OCI-LY1 (cell line): ENCODE measurements at regions not wholly inside any gene's neighbourhood (a gene's known extent, or its start where the extent isn't known, plus 50 kb on each side); places are given as distances from the start of the nearest gene placed in this dataset.

Experiments used
- H2AFZ ChIP-seq: fragments of 200-600 bp; sonication (generic), shearing (Covaris generic); 2 replicates; pipeline ENCODE4 v1.6.0; 2014; ENCODE audit warnings: antibody characterized with exemption, mild to moderate bottlenecking, low read length
- H3F3A ChIP-seq: fragments of 200-600 bp; sonication (generic), shearing (Covaris generic); 2 replicates; pipeline ENCODE4 v1.6.0; 2014; ENCODE audit warnings: mild to moderate bottlenecking, antibody characterized with exemption, low read length, moderate library complexity; ENCODE audit not compliant: insufficient read depth
- H3K27ac ChIP-seq: fragments of 200-600 bp; sonication (generic); 2 replicates; pipeline ENCODE4 v1.5.1; 2014; ENCODE audit warnings: low read length, mixed run types, mild to moderate bottlenecking, low read depth; ENCODE audit not compliant: poor library complexity, severe bottlenecking
- H3K27me3 ChIP-seq: fragments of 200-600 bp; sonication (generic); 2 replicates; pipeline ENCODE4 v1.6.0; 2014; ENCODE audit warnings: antibody characterized with exemption, mild to moderate bottlenecking, low read length, moderate library complexity; ENCODE audit not compliant: insufficient read depth
- H3K36me3 ChIP-seq: fragments of 200-600 bp; sonication (generic); 2 replicates; pipeline ENCODE4 v1.6.1; 2014; ENCODE audit warnings: mild to moderate bottlenecking, antibody characterized with exemption, low read length, moderate library complexity, mixed read lengths; ENCODE audit not compliant: insufficient read depth
- H3K4me1 ChIP-seq: fragments of 200-600 bp; sonication (generic); 2 replicates; pipeline ENCODE4 v1.5.1; 2014; ENCODE audit warnings: mild to moderate bottlenecking, low read length, moderate library complexity; ENCODE audit not compliant: insufficient read depth, severe bottlenecking
- H3K4me2 ChIP-seq: fragments of 200-600 bp; sonication (generic), shearing (Covaris generic); 2 replicates; pipeline ENCODE4 v1.6.1; 2014; ENCODE audit warnings: low read length
- H3K4me3 ChIP-seq: fragments of 200-600 bp; sonication (generic); 2 replicates; pipeline ENCODE4 v1.5.1; 2014; ENCODE audit warnings: low read length, low read depth, mild to moderate bottlenecking, mixed read lengths; ENCODE audit not compliant: poor library complexity, severe bottlenecking
- H3K79me2 ChIP-seq: fragments of 200-600 bp; shearing (Covaris generic); 2 replicates; pipeline ENCODE4 v1.6.1; 2016; ENCODE audit warnings: mixed run types, low read length, mixed read lengths; ENCODE audit not compliant: insufficient read depth
- H3K9ac ChIP-seq: fragments of 200-600 bp; sonication (generic), shearing (Covaris generic); 2 replicates; pipeline ENCODE4 v1.6.1; 2014; ENCODE audit warnings: mild to moderate bottlenecking, low read length, mixed read lengths
- H3K9me2 ChIP-seq: fragments of 200-600 bp; sonication (generic), shearing (Covaris generic); 2 replicates; pipeline ENCODE4 v1.6.1; 2014; ENCODE audit warnings: low read depth, mild to moderate bottlenecking, low read length, mixed read lengths
- H3K9me3 ChIP-seq: fragments of 200-600 bp; shearing (Covaris generic); 2 replicates; pipeline ENCODE4 v1.6.1; 2014; ENCODE audit warnings: low read length, mixed read lengths
- H4K20me1 ChIP-seq: fragments of 200-600 bp; sonication (generic), shearing (Covaris generic); 2 replicates; pipeline ENCODE4 v1.6.0; 2016; ENCODE audit warnings: mild to moderate bottlenecking, low read length; ENCODE audit not compliant: insufficient read depth
- CTCF ChIP-seq: fragments of 200-600 bp; sonication (generic), shearing (Covaris generic); IDR thresholded peaks from 2 replicates; pipeline ENCODE4 v1.5.1; 2017; ENCODE audit warnings: mild to moderate bottlenecking, antibody characterized with exemption, low read length, moderate library complexity, mixed read lengths
- EZH2 ChIP-seq: fragments of 200-600 bp; sonication (generic), shearing (Covaris generic); IDR thresholded peaks from 2 replicates; pipeline ENCODE4 v1.8.0; 2017; ENCODE audit warnings: borderline replicate concordance, mixed run types, mild to moderate bottlenecking, antibody characterized with exemption, low read length, moderate library complexity, mixed read lengths

- no peaks in the 10 kb centered on the region for H3K9me3 ChIP-seq
- no peak for TF ChIP-seq CTCF
- TF ChIP-seq EZH2, result no peak
- no peak overlapping the region for H3K27ac ChIP-seq
- no peaks in the 10 kb centered on the region for H3K36me3 ChIP-seq
- H3K4me3 ChIP-seq, result no peak overlapping the region
- no peaks in the 10 kb centered on the region for H3K27me3 ChIP-seq
- H4K20me1 ChIP-seq, result no peaks in the 10 kb centered on the region
- H2AFZ ChIP-seq, result no peak overlapping the region
- H3K79me2 ChIP-seq, result no peaks in the 10 kb centered on the region
- H3K9ac ChIP-seq, result no peak overlapping the region
- H3K4me1 ChIP-seq, result no peaks in the 10 kb centered on the region
- no peaks in the 10 kb centered on the region for H3F3A ChIP-seq
- no peaks in the 10 kb centered on the region for H3K9me2 ChIP-seq
- no peak overlapping the region for H3K4me2 ChIP-seq
Observed at GRCh38 chr4:79048878-79049277, 109.6 kb upstream of the PAQR3 start.

GRCh38 chr4:79047316-79047715 lies 108.1 kb upstream of the PAQR3 start:
- Histone ChIP-seq H3F3A (no peaks in the 10 kb centered on the region), H3K36me3 (no peaks in the 10 kb centered on the region), H4K20me1 (no peaks in the 10 kb centered on the region), H3K27me3 (no peaks in the 10 kb centered on the region), H3K4me2 (no peak overlapping the region), H3K9ac (no peak overlapping the region), H3K27ac (no peak overlapping the region), H3K9me2 (no peaks in the 10 kb centered on the region), H3K4me1 (no peaks in the 10 kb centered on the region), H3K4me3 (no peak overlapping the region), H3K9me3 (no peaks in the 10 kb centered on the region), H2AFZ (no peak overlapping the region), H3K79me2 (no peaks in the 10 kb centered on the region)
- no peak for TF ChIP-seq CTCF

- Histone ChIP-seq H3K27ac (no peak overlapping the region), H3F3A (no peaks in the 10 kb centered on the region), H3K9me2 (no peaks in the 10 kb centered on the region), H3K9ac (no peak overlapping the region), H3K4me3 (no peak overlapping the region), H2AFZ (no peak overlapping the region), H3K4me2 (no peak overlapping the region), H3K27me3 (no peaks in the 10 kb centered on the region), H3K4me1 (no peaks in the 10 kb centered on the region), H3K79me2 (no peaks in the 10 kb centered on the region), H3K36me3 (no peaks in the 10 kb centered on the region), H4K20me1 (no peaks in the 10 kb centered on the region), H3K9me3 (no peaks in the 10 kb centered on the region)
- TF ChIP-seq CTCF (no peak), EZH2 (no peak)
Observed at GRCh38 chr4:79046016-79046592, 106.9 kb upstream of the PAQR3 start.
